ENCODE measurements at regions not wholly inside any gene's neighbourhood (a gene's known extent, or its start where the extent isn't known, plus 50 kb on each side); places are given as distances from the start of the nearest gene placed in this dataset.

GRCh38 chr10:36332926-36333325 lies 690.8 kb upstream of the FZD8 start:
- H3K27me3 Mint-ChIP-seq = no peaks in the 10 kb centered on the region
- H3K9me3 Mint-ChIP-seq (ENCODE audit: low read depth) = peaks cover 2% of the 10 kb centered on the region
- H3K4me3 Mint-ChIP-seq = no peak overlapping the region
- no peak overlapping the region for H3K27ac Mint-ChIP-seq
- DNase-seq (no peak), ATAC-seq (no peak)
- CTCF ChIA-PET = interaction anchor here (0.7 kb wide), 1 partner anchor 578 kb away, joined by 4 read pairs; no protein-coding TSS in a partner anchor
- no peaks in the 10 kb centered on the region for H3K4me1 Mint-ChIP-seq
- POLR2A ChIA-PET = no interaction called here
- intact Hi-C loops (cut with DNase I, micrococcal nuclease) = no loop called here
- no peaks in the 10 kb centered on the region for H3K36me3 Mint-ChIP-seq (ENCODE audit: low read depth)

DNA sequence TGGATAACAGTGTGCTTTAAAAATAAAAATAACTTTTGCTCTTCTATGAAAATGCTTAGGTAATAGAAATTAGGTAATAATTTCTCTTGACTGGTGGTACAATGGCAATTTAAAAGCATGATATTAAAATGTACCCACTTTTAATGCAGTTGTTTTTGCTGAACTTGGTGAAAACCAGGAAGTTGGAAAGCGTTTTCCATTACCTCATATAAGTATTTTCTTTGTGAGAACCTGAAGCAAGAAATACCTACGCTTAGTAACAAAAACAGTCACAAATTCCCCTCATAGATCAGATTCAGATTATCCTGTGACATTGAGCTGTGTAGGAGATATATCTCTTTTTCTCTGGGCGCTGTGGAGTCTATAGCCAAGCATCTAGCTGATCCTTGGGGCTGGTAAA lies 689.0 kb upstream of the FZD8 start:
- ATAC-seq = no peak
- no peak for DNase-seq
- Mint-ChIP-seq H3K27ac (no peak overlapping the region), H3K36me3 (ENCODE audit: low read depth) (no peaks in the 10 kb centered on the region), H3K4me3 (no peak overlapping the region), H3K9me3 (ENCODE audit: low read depth) (peaks cover 3% of the 10 kb centered on the region), H3K27me3 (no peaks in the 10 kb centered on the region), H3K4me1 (no peaks in the 10 kb centered on the region)
- CTCF ChIA-PET = no interaction called here
- intact Hi-C loops (cut with DNase I, micrococcal nuclease) = no loop called here
- POLR2A ChIA-PET = no interaction called here

GRCh38 chr10:36325815-36326214 lies 683.7 kb upstream of the FZD8 start:
- CTCF ChIA-PET = interaction anchor here (1.0 kb wide), 1 partner anchor 248 kb away, joined by 3 read pairs; no protein-coding TSS in a partner anchor
- Mint-ChIP-seq H3K27me3 (no peaks in the 10 kb centered on the region), H3K9me3 (ENCODE audit: low read depth) (peaks cover 13% of the 10 kb centered on the region), H3K27ac (no peak overlapping the region), H3K4me1 (no peaks in the 10 kb centered on the region), H3K36me3 (ENCODE audit: low read depth) (no peaks in the 10 kb centered on the region), H3K4me3 (no peak overlapping the region)
- POLR2A ChIA-PET = no interaction called here
- ATAC-seq (no peak), DNase-seq (no peak)
- intact Hi-C loops (cut with DNase I, micrococcal nuclease) = no loop called here

DNA sequence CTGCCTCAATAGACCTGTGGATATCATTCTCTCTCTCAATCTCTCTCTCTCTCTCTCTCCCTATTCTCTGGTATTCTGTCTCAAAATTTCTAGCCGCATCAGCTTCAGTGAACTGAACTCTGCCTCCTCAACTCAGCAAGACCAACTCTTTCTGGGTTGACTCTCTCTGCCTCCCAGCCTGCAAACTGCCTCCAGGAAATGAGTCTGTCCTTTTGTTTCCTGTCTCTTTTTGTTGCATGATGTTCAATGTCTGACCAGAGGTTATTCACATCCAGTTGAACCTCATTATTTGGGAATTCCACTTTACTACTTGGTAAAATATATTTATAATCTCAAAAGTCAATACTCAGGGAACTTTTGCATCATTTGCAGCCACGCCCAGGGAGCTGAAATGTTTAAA lies 682.7 kb upstream of the FZD8 start:
- intact Hi-C loops (cut with DNase I, micrococcal nuclease) = no loop called here
- Mint-ChIP-seq H3K36me3 (ENCODE audit: low read depth) (no peaks in the 10 kb centered on the region), H3K4me1 (no peaks in the 10 kb centered on the region), H3K27ac (no peak overlapping the region), H3K4me3 (no peak overlapping the region), H3K27me3 (no peaks in the 10 kb centered on the region), H3K9me3 (ENCODE audit: low read depth) (peaks cover 18% of the 10 kb centered on the region)
- DNase-seq = no peak
- ATAC-seq = no peak
- CTCF ChIA-PET = interaction anchor here (1.0 kb wide), 1 partner anchor 247 kb away, joined by 3 read pairs; no protein-coding TSS in a partner anchor
- POLR2A ChIA-PET = no interaction called here

DNA sequence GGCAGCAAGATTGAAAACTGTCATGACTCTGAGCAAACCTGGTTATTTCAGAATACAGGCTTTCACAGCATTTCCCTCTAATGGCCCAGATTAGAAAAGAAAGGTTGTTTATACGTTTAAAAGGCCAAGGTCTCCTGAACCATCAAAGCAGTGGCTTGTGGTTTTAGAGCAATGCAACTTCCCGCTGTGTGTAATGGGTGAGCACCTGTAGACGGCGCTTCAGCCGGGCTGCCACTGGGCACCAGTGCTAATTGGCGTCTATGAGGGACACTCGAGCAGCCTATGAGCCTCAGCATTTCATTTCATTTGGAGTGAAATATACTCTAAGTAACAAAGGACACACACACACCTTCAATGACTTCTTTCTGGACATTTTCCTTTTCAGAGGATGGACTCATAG lies 671.0 kb upstream of the FZD8 start:
- DNase-seq = no peak
- ChIA-PET POLR2A (no interaction called here), CTCF (no interaction called here)
- H3K27ac Mint-ChIP-seq = no peak overlapping the region
- H3K9me3 Mint-ChIP-seq (ENCODE audit: low read depth) = peaks cover 7% of the 10 kb centered on the region
- no peaks in the 10 kb centered on the region for H3K36me3 Mint-ChIP-seq (ENCODE audit: low read depth)
- H3K27me3 Mint-ChIP-seq = no peaks in the 10 kb centered on the region
- H3K4me1 Mint-ChIP-seq = no peaks in the 10 kb centered on the region
- H3K4me3 Mint-ChIP-seq = no peak overlapping the region
- intact Hi-C loops (cut with DNase I, micrococcal nuclease) = no loop called here
- no peak for ATAC-seq

- intact Hi-C loops (cut with DNase I, micrococcal nuclease) = no loop called here
- no peak overlapping the region for H3K4me3 Mint-ChIP-seq
Observed at GRCh38 chr10:36303896-36304295, 661.8 kb upstream of the FZD8 start.

GRCh38 chr10:36302086-36302485 lies 660.0 kb upstream of the FZD8 start:
- H3K27me3 Mint-ChIP-seq = no peaks in the 10 kb centered on the region
- POLR2A ChIA-PET = no interaction called here
- CTCF ChIA-PET = no interaction called here
- intact Hi-C loops (cut with DNase I, micrococcal nuclease) = no loop called here
- H3K4me1 Mint-ChIP-seq = no peaks in the 10 kb centered on the region
- no peaks in the 10 kb centered on the region for H3K36me3 Mint-ChIP-seq (ENCODE audit: low read depth)
- no peak overlapping the region for H3K4me3 Mint-ChIP-seq
- DNase-seq = no peak
- H3K9me3 Mint-ChIP-seq (ENCODE audit: low read depth) = peaks cover 2% of the 10 kb centered on the region
- H3K27ac Mint-ChIP-seq = no peak overlapping the region
- ATAC-seq = no peak

More at GRCh38 chr10:36303896-36304295, 661.8 kb upstream of the FZD8 start:
- Mint-ChIP-seq H3K9me3 (ENCODE audit: low read depth) (peaks cover 9% of the 10 kb centered on the region), H3K27ac (no peak overlapping the region), H3K4me1 (no peaks in the 10 kb centered on the region), H3K27me3 (no peaks in the 10 kb centered on the region), H3K36me3 (ENCODE audit: low read depth) (no peaks in the 10 kb centered on the region)
- ChIA-PET POLR2A (no interaction called here), CTCF (no interaction called here)
- no peak for ATAC-seq
- DNase-seq = no peak

- Mint-ChIP-seq H3K9me3 (ENCODE audit: low read depth) (peaks cover 2% of the 10 kb centered on the region), H3K27ac (no peak overlapping the region), H3K4me1 (no peaks in the 10 kb centered on the region), H3K27me3 (no peaks in the 10 kb centered on the region), H3K4me3 (no peak overlapping the region), H3K36me3 (ENCODE audit: low read depth) (no peaks in the 10 kb centered on the region)
- ChIA-PET POLR2A (no interaction called here), CTCF (no interaction called here)
- ATAC-seq (no peak), DNase-seq (no peak)
- intact Hi-C loops (cut with DNase I, micrococcal nuclease) = no loop called here
Observed at GRCh38 chr10:36301539-36301938, 659.4 kb upstream of the FZD8 start.

DNA sequence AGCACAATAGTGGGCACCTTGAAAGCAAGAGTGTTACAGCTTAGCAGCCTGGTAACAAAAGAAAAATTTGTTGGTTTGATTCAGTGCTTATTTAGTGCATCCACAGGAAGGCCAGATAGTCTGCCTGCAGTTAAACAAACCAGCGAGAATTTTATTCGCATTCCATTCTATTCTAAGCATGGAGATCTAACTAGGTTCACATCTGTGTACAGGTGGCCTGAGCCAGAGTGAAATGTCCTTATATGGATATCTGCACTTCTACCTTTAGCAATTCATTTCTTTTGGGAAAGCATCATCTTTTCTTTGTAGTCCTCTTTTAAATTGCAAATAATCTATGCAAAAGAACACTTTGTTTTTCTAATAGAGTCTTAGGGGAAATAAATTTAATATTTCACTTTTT lies 659.0 kb upstream of the FZD8 start:
- no peak for DNase-seq
- POLR2A ChIA-PET = no interaction called here
- H3K36me3 Mint-ChIP-seq (ENCODE audit: low read depth) = no peaks in the 10 kb centered on the region
- CTCF ChIA-PET = no interaction called here
- H3K4me3 Mint-ChIP-seq = no peak overlapping the region
- intact Hi-C loops (cut with DNase I, micrococcal nuclease) = no loop called here
- H3K4me1 Mint-ChIP-seq = no peaks in the 10 kb centered on the region
- no peak for ATAC-seq
- H3K27ac Mint-ChIP-seq = no peak overlapping the region
- peaks cover 2% of the 10 kb centered on the region for H3K9me3 Mint-ChIP-seq (ENCODE audit: low read depth)
- no peaks in the 10 kb centered on the region for H3K27me3 Mint-ChIP-seq

GRCh38 chr10:36283827-36284226 lies 641.7 kb upstream of the FZD8 start:
- POLR2A ChIA-PET = no interaction called here
- no peaks in the 10 kb centered on the region for H3K36me3 Mint-ChIP-seq (ENCODE audit: low read depth)

DNA sequence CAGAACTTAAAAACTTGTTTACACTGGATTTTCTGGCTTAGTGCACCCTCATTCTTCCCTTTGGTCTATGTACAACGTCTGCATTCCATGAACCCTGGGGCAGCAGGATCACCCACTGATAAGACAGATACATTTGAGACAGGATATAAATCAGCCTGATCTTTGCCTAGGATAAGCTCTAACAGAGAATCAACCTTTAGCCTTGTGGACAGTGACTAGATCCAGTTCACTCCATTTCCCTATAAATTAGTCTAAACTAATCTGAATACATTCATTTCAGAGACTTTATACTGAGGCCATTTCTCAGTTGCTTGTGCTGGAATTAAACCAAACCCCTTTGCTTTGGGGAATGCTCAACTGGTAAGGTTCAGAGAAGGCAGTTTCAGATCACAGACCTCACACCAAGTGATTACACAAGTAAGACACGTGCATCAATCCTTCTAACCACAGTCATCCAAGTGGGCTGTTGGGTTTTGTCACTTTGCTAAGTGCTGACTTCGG lies 639.8 kb upstream of the FZD8 start:
- ATAC-seq = no peak
- H3K27ac Mint-ChIP-seq = no peak overlapping the region
- intact Hi-C loops (cut with DNase I, micrococcal nuclease) = no loop called here
- H3K9me3 Mint-ChIP-seq (ENCODE audit: low read depth) = peaks cover 23% of the 10 kb centered on the region
- no peaks in the 10 kb centered on the region for H3K27me3 Mint-ChIP-seq
- H3K36me3 Mint-ChIP-seq (ENCODE audit: low read depth) = no peaks in the 10 kb centered on the region
- POLR2A ChIA-PET = no interaction called here
- no peaks in the 10 kb centered on the region for H3K4me1 Mint-ChIP-seq
- H3K4me3 Mint-ChIP-seq = no peak overlapping the region
- CTCF ChIA-PET = interaction anchor here (0.5 kb wide), 1 partner anchor 1110 kb away, joined by 3 read pairs; no protein-coding TSS in a partner anchor
- no peak for DNase-seq

More at GRCh38 chr10:36283827-36284226, 641.7 kb upstream of the FZD8 start:
- no peaks in the 10 kb centered on the region for H3K27me3 Mint-ChIP-seq
- H3K4me1 Mint-ChIP-seq = no peaks in the 10 kb centered on the region
- intact Hi-C loops (cut with DNase I, micrococcal nuclease) = no loop called here
- no peak for ATAC-seq
- H3K27ac Mint-ChIP-seq = no peak overlapping the region
- no peak overlapping the region for H3K4me3 Mint-ChIP-seq
- CTCF ChIA-PET = no interaction called here
- H3K9me3 Mint-ChIP-seq (ENCODE audit: low read depth) = peaks cover 27% of the 10 kb centered on the region
- no peak for DNase-seq

DNA sequence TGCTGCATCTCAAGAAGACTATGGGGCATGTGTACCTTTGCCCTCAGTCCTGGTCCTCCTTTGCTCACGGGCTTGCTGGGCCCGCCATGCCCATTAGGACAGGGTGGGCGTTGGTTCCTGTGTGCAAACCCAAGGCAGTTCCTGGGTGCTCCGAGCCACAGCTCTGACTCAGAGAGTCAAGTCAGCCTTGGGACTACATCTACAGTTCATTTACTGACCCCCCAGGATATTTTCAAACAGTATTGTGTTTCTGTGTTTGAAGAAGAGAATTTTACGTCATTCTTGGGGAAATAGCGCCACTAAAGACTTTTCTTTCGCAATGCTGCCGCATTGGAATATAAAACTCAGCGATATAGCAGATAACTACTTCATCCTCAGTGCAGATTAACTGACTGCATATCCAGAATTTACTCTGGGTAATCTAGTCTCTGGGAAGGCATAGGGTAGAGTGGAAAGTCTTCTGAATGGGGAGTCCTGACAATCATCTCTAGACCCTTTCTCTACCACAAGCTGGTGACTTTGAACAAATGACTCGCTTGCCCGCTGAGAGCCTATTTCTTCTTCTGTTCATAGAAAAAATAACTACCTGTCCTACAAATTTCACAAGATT lies 638.9 kb upstream of the FZD8 start:
- intact Hi-C loops (cut with DNase I, micrococcal nuclease) = no loop called here
- no peak overlapping the region for H3K4me3 Mint-ChIP-seq
- CTCF ChIA-PET = no interaction called here
- H3K27me3 Mint-ChIP-seq = no peaks in the 10 kb centered on the region
- H3K9me3 Mint-ChIP-seq (ENCODE audit: low read depth) = peaks cover 19% of the 10 kb centered on the region
- no peak for ATAC-seq
- POLR2A ChIA-PET = no interaction called here
- no peaks in the 10 kb centered on the region for H3K36me3 Mint-ChIP-seq (ENCODE audit: low read depth)
- no peak for DNase-seq
- no peak overlapping the region for H3K27ac Mint-ChIP-seq
- no peaks in the 10 kb centered on the region for H3K4me1 Mint-ChIP-seq

GRCh38 chr10:36280321-36280741 lies 638.2 kb upstream of the FZD8 start:
- Mint-ChIP-seq H3K9me3 (ENCODE audit: low read depth) (peaks cover 17% of the 10 kb centered on the region), H3K4me3 (no peak overlapping the region), H3K4me1 (no peaks in the 10 kb centered on the region), H3K36me3 (ENCODE audit: low read depth) (no peaks in the 10 kb centered on the region), H3K27ac (no peak overlapping the region), H3K27me3 (no peaks in the 10 kb centered on the region)
- ATAC-seq = no peak
- CTCF ChIA-PET = no interaction called here
- intact Hi-C loops (cut with DNase I, micrococcal nuclease) = no loop called here
- no peak for DNase-seq
- POLR2A ChIA-PET = no interaction called here

Measured in activated CD4-positive, alpha-beta T cell treated with anti-CD3 and anti-CD28 coated beads for 36 hours (primary cell).